ENCODE measurements at regions not wholly inside any gene's neighbourhood (a gene's known extent, or its start where the extent isn't known, plus 50 kb on each side); places are given as distances from the start of the nearest gene placed in this dataset.

DNA sequence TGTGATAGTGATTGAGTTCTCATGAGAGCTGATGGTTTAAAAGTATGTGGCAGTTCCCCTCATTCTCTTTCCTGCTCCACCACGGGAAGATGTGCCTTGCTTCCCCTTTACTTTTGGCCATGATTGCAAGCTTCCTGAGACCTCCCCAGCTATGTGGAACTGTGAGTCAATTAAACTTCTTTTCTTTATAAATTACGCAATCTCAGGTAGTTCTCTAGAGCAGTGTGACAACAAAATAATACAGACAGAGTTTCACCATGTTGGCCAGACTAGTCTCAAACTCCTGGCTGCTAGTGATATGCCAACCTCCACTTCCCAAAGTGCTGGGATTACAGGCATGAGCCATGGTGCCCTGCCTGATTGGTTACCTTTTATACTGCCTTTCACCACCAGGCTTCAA is 755.2 kb downstream of the METTL15 start:
- TF ChIP-seq EZH2 (IDR thresholded peaks at IDR 0.05; ENCODE audit: insufficient read depth, poor library complexity, severe bottlenecking), result no peak
- no peak for TF ChIP-seq EZH2phosphoT487 (IDR thresholded peaks at IDR 0.05; ENCODE audit: insufficient read depth, low read depth)
